Hematopoietic multipotent progenitor cell (in vitro differentiated cells): ENCODE measurements at regions not wholly inside any gene's neighbourhood (a gene's known extent, or its start where the extent isn't known, plus 50 kb on each side); places are given as distances from the start of the nearest gene placed in this dataset.
"Not testable (repeated sequence)": the region's sequence is repeated elsewhere in the genome, so short reads cannot be mapped to it uniquely, and the experiment has no call there.

Source experiments
- DNase-seq, 3 donors: peaks; one replicate each; pipeline ENCODE4 v3.0.0-alpha.2; 2011 to 2015; ENCODE audit warnings: low read depth in 2 of 3, low spot score in 2 of 3

GRCh38 chr5:67963789-67964519 is 251.6 kb upstream of the PIK3R1 start:
- DNase-seq = no peak

- DNase-seq = no peak
Measured at GRCh38 chr5:67960939-67961338, 254.6 kb upstream of the PIK3R1 start.

GRCh38 chr5:67957374-67957773 is 258.2 kb upstream of the PIK3R1 start:
- no peak for DNase-seq

GRCh38 chr5:67954351-67954750 is 261.2 kb upstream of the PIK3R1 start:
- no peak for DNase-seq

GRCh38 chr5:67942421-67942820 is 273.1 kb upstream of the PIK3R1 start:
- no peak for DNase-seq

GRCh38 chr5:67941614-67942401 is 273.7 kb upstream of the PIK3R1 start:
- DNase-seq = no peak

GRCh38 chr5:67935908-67936566 is 279.5 kb upstream of the PIK3R1 start:
- DNase-seq = no peak

GRCh38 chr5:67934976-67935375 is 280.6 kb upstream of the PIK3R1 start:
- no peak for DNase-seq

- DNase-seq = no peak
Measured at GRCh38 chr5:67925511-67925910, 290.0 kb upstream of the PIK3R1 start.

GRCh38 chr5:67921004-67921601 is 294.5 kb upstream of the PIK3R1 start:
- DNase-seq = no peak

GRCh38 chr5:67919532-67919931 is 296.0 kb upstream of the PIK3R1 start:
- DNase-seq = not testable (repeated sequence)

GRCh38 chr5:67917561-67917960 is 298.0 kb upstream of the PIK3R1 start:
- no peak for DNase-seq

- DNase-seq = no peak
Measured at GRCh38 chr5:67910546-67910945, 305.0 kb upstream of the PIK3R1 start.

- DNase-seq = no peak
Measured at GRCh38 chr5:67908126-67908765, 307.3 kb upstream of the PIK3R1 start.

- no peak for DNase-seq
Measured at GRCh38 chr5:67904366-67904765, 311.2 kb upstream of the PIK3R1 start.

GRCh38 chr5:67903656-67904055 is 311.9 kb upstream of the PIK3R1 start:
- no peak for DNase-seq

GRCh38 chr5:67903121-67903520 is 312.4 kb upstream of the PIK3R1 start:
- DNase-seq = no peak

- no peak for DNase-seq
Measured at GRCh38 chr5:67902497-67902830, 313.1 kb upstream of the PIK3R1 start.

GRCh38 chr5:67901814-67902496 is 313.6 kb upstream of the PIK3R1 start:
- no peak for DNase-seq

- no peak for DNase-seq
Measured at GRCh38 chr5:67900514-67900913, 315.0 kb upstream of the PIK3R1 start.
